ENCODE measurements at regions not wholly inside any gene's neighbourhood (a gene's known extent, or its start where the extent isn't known, plus 50 kb on each side); places are given as distances from the start of the nearest gene placed in this dataset.

DNA sequence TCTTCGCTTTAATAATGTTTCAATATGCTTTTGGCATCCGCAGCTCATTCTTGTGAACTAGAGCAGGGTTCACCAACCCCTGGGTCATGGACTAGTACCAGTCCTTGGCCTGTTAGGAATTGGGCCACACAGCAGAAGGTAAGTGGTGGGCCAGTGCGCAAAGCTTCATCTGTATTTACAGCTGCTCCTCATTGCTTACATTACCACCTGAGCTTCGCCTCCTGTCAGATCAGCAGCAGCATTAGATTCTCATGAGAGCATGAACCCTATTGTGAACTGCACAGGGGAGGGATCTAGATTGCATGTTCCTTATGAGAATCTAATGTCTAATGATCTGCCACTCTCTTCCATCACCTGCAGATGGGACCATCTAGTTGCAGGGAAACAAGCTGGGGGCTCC lies 75.5 kb upstream of the GGTLC1 start:
- Histone ChIP-seq H3K27ac (no peak overlapping the region), H3K4me1 (no peaks in the 10 kb centered on the region), H3K36me3 (no peaks in the 10 kb centered on the region), H3K4me3 (no peak overlapping the region), H3K9me3 (peaks cover 0 to 2% of the 10 kb centered on the region in 2 donors), H3K27me3 (no peaks in the 10 kb centered on the region)
- peak; percentile 4 for DNase-seq (ENCODE audit: low spot score)
- TF ChIP-seq, protein P1, sequence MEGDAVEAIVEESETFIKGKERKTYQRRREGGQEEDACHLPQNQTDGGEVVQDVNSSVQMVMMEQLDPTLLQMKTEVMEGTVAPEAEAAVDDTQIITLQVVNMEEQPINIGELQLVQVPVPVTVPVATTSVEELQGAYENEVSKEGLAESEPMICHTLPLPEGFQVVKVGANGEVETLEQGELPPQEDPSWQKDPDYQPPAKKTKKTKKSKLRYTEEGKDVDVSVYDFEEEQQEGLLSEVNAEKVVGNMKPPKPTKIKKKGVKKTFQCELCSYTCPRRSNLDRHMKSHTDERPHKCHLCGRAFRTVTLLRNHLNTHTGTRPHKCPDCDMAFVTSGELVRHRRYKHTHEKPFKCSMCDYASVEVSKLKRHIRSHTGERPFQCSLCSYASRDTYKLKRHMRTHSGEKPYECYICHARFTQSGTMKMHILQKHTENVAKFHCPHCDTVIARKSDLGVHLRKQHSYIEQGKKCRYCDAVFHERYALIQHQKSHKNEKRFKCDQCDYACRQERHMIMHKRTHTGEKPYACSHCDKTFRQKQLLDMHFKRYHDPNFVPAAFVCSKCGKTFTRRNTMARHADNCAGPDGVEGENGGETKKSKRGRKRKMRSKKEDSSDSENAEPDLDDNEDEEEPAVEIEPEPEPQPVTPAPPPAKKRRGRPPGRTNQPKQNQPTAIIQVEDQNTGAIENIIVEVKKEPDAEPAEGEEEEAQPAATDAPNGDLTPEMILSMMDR (IDR thresholded peaks at IDR 0.05) = no peak

DNA sequence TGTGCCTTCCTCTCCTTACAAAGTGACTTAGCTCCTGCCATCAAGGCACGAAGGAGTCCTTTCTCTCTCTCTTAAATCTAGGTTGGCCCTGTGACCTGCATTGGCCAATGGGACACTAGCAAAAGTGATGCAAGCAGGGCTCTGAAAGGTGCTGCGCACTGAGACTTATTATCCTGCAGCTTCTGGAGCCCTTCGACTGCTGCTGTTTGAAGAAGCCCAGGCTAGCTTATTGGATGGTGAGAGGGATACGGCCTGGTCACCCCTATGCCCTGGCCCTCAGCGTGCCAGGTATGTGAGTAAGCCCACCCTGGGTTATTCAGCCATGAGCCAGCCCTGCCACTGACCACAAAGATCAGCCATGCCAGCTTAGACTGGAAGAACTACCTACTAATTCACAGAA lies 74.5 kb upstream of the GGTLC1 start:
- no peaks in the 10 kb centered on the region for H3K27me3 ChIP-seq
- TF ChIP-seq, protein P1 (IDR thresholded peaks at IDR 0.05) = no peak

DNA sequence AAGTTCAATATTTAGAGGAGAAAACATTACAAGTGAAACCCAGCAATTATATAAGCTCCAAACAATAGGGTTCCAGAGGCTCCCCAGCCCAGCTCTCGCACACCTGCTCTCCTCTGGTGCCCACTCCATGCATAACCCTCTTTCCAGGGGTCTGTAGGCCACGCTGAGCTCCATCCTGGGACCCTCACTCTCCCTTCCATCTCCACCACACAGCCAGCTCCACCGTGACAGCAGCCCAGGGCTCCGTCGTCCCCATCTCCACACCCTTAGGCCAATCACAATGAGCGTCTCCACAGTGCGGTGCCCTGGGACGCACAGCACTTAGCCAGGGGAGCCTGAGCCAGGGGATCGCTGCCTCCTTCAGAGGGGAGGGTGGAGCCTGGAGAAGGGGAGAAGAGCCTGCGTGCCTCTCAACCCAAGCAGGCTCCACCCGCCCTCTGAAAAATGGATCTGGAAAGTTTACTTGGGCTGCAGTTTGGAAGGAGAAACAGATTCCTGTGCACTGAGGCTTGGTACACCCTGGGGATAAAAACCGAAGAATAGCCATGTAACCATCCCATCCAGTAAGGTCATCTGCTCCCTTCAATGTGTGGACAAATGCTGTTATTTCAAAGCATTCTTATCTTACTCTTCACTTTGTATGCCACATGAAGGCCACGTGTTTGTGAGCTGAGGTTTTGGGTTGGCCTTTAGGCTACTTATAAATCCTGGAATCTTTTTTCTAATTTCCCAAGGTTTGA lies 72.4 kb upstream of the GGTLC1 start:
- no peaks in the 10 kb centered on the region for H3K4me1 ChIP-seq
- H3K36me3 ChIP-seq = no peaks in the 10 kb centered on the region
- no peaks in the 10 kb centered on the region for H3K9me3 ChIP-seq
- TF ChIP-seq, protein P1 (IDR thresholded peaks at IDR 0.05) = no peak
- DNase-seq (ENCODE audit: low spot score) = peak; percentile 16
- no peaks in the 10 kb centered on the region for H3K27me3 ChIP-seq
- H3K27ac ChIP-seq = no peak overlapping the region
- H3K4me3 ChIP-seq = no peak overlapping the region

More for the DNA sequence above, 74.5 kb upstream of the GGTLC1 start:
- H3K36me3 ChIP-seq = no peaks in the 10 kb centered on the region
- H3K9me3 ChIP-seq = no peaks in the 10 kb centered on the region
- H3K27ac ChIP-seq = no peak overlapping the region
- H3K4me1 ChIP-seq = no peaks in the 10 kb centered on the region
- H3K4me3 ChIP-seq = no peak overlapping the region
- DNase-seq (ENCODE audit: low spot score) = peak; percentile 26

DNA sequence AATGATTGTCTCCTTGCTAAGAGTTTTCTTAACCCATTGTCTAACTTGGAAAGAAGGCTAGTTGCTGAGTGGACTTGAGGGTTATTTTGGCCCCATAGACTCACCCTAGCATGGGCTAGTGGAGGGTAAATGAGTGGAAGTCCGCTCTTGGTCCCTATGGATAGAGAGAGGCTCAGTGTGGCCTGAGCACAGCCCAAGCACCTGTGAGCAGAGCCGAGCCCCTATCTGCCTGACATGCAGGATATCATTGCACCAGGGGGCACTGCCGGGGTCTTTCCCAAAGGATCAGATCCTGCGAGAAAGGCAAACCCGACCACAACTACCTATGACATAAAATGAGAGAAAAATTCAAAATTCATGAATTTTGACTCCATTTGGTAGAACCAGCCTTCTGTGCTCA lies 70.6 kb upstream of the GGTLC1 start:
- no peak overlapping the region for H3K27ac ChIP-seq
- no peaks in the 10 kb centered on the region for H3K27me3 ChIP-seq
- TF ChIP-seq, protein P1 (IDR thresholded peaks at IDR 0.05) = no peak
- no peaks in the 10 kb centered on the region for H3K4me1 ChIP-seq
- no peak overlapping the region for H3K4me3 ChIP-seq
- no peaks in the 10 kb centered on the region for H3K36me3 ChIP-seq
- no peaks in the 10 kb centered on the region for H3K9me3 ChIP-seq
- peak; percentile 43 for DNase-seq (ENCODE audit: low spot score)

DNA sequence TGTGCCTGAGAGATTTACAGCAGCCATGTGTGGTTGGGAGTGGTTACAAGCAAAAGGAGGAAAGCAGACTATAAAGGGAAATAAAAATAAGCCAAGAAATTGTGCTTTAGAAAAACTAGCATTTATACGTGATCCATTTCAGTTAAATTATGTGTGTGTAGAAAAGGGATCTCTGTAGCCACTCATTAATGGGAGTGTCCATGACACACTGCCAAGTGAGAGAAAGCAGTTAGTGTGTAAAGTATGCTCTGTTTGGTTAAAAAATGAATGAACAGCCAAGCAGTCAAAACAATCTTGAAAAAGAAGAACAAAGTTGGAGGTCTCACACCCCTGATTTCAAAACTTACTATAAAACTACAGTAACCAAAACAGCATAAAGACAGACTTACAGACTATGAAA lies 67.9 kb upstream of the GGTLC1 start:
- Histone ChIP-seq H3K9me3 (no peaks in the 10 kb centered on the region), H3K36me3 (no peaks in the 10 kb centered on the region), H3K27ac (no peak overlapping the region), H3K27me3 (no peaks in the 10 kb centered on the region), H3K4me1 (no peaks in the 10 kb centered on the region), H3K4me3 (no peak overlapping the region)
- TF ChIP-seq, protein P1 (IDR thresholded peaks at IDR 0.05) = no peak
- DNase-seq (ENCODE audit: low spot score) = no peak
